Lower lobe of right lung (tissue), 2 donors: ENCODE measurements at regions not wholly inside any gene's neighbourhood (a gene's known extent, or its start where the extent isn't known, plus 50 kb on each side); places are given as distances from the start of the nearest gene placed in this dataset.

Source experiments
- ATAC-seq, 2 donors: fragments of 200-7000 bp; cut with Tn5 transposase; one replicate each; pipeline ENCODE4 v1.9.1; 2020 to 2022; ENCODE audit warnings: mild to moderate bottlenecking in 2 of 2, moderate library complexity in 2 of 2
- DNase-seq: peaks from one replicate; pipeline ENCODE4 v3.0.0-alpha.2; 2020
- H3K27ac ChIP-seq: fragments of 200-600 bp; one replicate; pipeline ENCODE4 v1.8.0; 2022
- H3K27me3 ChIP-seq: fragments of 200-600 bp; one replicate; pipeline ENCODE4 v1.8.0; 2022; ENCODE audit warnings: low read depth
- H3K36me3 ChIP-seq: fragments of 200-600 bp; one replicate; pipeline ENCODE4 v1.8.0; 2022; ENCODE audit warnings: mild to moderate bottlenecking
- H3K4me1 ChIP-seq: fragments of 200-600 bp; one replicate; pipeline ENCODE4 v1.8.0; 2022
- H3K4me3 ChIP-seq: fragments of 200-600 bp; one replicate; pipeline ENCODE4 v1.8.0; 2022; ENCODE audit warnings: mild to moderate bottlenecking
- H3K9me3 ChIP-seq: fragments of 200-600 bp; one replicate; pipeline ENCODE4 v1.8.0; 2022
- intact Hi-C: fragments of 100-400 bp; cut with DNase I; formaldehyde crosslinking; loops from one replicate; pipeline ENCODE4 v1.11.0; 2022
- TF ChIP-seq, protein P1 (sequence below): fragments of 200-600 bp; IDR thresholded peaks from one replicate; pipeline ENCODE4 v1.8.0; 2022; ENCODE audit warnings: antibody characterized with exemption, mild to moderate bottlenecking
- donor health status: DM: no; HTN: yes; CAD: no; lungs with severe emphysema.

DNA sequence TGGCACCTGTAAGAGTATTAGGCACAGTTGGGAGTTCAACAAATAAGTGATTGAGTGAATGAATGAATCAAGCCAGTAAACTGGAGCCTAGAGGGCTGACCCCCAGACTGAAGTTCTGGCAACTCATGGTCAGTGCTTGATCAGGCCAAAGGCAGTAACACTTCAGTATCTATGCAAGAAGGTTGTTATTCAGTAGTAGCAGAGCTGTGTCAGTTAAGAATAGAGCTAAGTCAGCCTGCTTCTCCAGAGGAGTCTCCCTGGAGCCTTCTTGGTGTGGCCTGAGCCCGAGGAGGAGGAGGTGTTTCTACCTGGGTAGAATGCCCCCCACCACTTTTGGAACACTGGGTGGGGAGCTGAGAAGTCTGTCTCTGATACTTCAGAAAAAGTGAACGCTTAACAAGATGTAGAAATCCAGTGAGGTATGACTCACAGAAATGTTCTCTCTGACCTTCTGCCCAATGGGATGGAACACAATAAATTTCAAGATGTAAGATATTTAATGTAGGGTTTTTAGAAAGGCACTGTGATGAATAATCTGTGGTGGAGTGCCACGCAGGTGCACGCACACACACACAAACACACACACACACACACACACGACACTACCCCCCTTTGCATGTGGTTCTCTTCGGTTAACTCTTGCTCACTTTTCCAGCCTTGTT lies 219.9 kb downstream of the HIPK3 start:
- Histone ChIP-seq H3K4me1 (no peaks in the 10 kb centered on the region), H3K4me3 (no peak overlapping the region), H3K9me3 (no peaks in the 10 kb centered on the region), H3K27me3 (peaks cover 14% of the 10 kb centered on the region), H3K36me3 (no peaks in the 10 kb centered on the region), H3K27ac (no peak overlapping the region)
- ATAC-seq: no peak
- no peak for DNase-seq
- intact Hi-C loops: no loop called here
- TF ChIP-seq, protein P1, sequence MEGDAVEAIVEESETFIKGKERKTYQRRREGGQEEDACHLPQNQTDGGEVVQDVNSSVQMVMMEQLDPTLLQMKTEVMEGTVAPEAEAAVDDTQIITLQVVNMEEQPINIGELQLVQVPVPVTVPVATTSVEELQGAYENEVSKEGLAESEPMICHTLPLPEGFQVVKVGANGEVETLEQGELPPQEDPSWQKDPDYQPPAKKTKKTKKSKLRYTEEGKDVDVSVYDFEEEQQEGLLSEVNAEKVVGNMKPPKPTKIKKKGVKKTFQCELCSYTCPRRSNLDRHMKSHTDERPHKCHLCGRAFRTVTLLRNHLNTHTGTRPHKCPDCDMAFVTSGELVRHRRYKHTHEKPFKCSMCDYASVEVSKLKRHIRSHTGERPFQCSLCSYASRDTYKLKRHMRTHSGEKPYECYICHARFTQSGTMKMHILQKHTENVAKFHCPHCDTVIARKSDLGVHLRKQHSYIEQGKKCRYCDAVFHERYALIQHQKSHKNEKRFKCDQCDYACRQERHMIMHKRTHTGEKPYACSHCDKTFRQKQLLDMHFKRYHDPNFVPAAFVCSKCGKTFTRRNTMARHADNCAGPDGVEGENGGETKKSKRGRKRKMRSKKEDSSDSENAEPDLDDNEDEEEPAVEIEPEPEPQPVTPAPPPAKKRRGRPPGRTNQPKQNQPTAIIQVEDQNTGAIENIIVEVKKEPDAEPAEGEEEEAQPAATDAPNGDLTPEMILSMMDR: no peak

DNA sequence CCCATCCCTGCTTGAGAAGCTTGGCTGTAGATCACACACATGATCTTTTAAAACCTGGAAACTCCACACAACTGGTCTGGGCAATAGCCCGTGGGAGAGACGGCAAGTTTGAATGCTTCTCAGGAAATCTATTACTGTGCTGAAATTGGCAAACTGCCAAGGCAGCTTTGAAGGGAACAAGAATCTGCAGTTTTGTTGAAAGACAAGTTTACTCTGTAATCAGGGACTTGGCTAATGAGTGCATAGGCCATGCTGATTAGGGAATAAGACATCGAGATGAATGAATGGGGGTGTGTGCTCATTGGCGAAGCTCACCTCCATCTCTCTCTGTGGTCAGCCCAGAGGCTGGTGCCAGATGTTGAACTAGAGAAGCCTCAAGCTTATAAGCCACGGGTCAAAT lies 218.8 kb downstream of the HIPK3 start:
- peaks cover 14% of the 10 kb centered on the region for H3K27me3 ChIP-seq
- H3K27ac ChIP-seq: no peak overlapping the region
- ATAC-seq: no peak
- H3K36me3 ChIP-seq: no peaks in the 10 kb centered on the region
- no peak overlapping the region for H3K4me3 ChIP-seq
- TF ChIP-seq, protein P1: no peak
- DNase-seq: no peak
- H3K4me1 ChIP-seq: no peaks in the 10 kb centered on the region
- intact Hi-C loops: no loop called here
- no peaks in the 10 kb centered on the region for H3K9me3 ChIP-seq

DNA sequence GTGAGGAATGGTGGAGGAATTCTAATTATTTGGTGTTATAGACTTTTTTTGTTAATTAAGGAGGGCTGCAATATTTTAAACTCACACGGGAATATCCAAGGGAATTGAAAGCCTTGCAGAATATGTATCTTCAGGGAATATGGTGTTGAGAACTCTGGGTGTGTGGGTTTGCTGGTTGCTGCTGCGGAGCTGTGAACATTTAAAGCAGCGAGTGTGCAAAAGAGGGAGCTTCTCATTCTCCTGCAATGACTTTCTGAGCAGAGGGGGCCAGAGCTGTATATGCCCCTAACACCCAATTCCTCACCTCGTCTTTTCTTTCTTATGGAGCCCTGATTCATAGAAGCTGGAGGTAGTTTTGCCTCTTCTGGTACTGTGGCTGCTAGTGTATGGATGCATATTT lies 217.7 kb downstream of the HIPK3 start:
- Histone ChIP-seq H3K4me1 (no peaks in the 10 kb centered on the region), H3K27ac (no peak overlapping the region), H3K4me3 (no peak overlapping the region), H3K36me3 (no peaks in the 10 kb centered on the region), H3K27me3 (peaks cover 14% of the 10 kb centered on the region), H3K9me3 (no peaks in the 10 kb centered on the region)
- TF ChIP-seq, protein P1: no peak
- DNase-seq: no peak
- intact Hi-C loops: no loop called here
- no peak for ATAC-seq

DNA sequence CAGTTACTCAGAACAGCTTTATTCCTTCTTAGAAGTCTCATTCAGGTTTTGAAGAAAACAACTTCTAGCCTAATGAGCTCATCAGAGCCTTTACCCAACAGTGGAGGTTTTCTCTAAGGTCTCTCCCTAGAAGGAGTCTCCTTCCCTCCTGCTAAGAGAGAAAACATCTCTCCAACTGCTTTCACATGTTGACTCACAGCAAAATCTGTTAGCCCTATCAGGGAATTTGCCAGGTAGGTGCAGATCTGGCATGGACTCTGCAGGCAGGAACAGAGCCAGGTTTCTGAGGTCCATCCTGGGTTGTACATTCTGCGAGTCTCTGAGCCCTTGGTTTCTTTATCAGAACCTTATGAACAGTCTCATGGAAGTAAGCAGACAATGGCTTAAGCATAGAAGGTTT lies 214.4 kb downstream of the HIPK3 start:
- TF ChIP-seq, protein P1: no peak
- Histone ChIP-seq H3K27me3 (peaks cover 13% of the 10 kb centered on the region), H3K27ac (no peak overlapping the region), H3K9me3 (no peaks in the 10 kb centered on the region), H3K4me3 (no peak overlapping the region), H3K36me3 (no peaks in the 10 kb centered on the region), H3K4me1 (no peaks in the 10 kb centered on the region)
- no peak for DNase-seq
- intact Hi-C loops: no loop called here
- ATAC-seq: no peak

DNA sequence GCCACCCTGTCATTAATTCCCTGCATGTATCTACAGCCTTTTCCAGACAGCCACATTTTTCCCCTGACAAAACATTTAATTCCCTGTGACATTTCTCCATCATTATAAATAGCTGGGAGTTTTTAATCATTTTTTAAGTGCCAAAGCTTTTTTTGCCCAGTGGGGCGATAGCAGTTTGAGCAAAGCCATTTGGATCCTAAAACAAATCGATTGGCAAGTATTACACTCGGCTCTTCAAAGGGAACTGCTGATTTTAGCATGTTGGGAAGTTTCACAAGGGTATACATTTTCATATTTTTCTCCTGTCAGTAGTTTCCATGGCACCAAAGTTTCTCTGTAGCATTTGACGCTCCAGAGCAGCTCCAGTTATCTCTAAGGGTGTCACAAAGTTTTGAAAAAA lies 210.8 kb downstream of the HIPK3 start:
- Histone ChIP-seq H3K4me3 (no peak overlapping the region), H3K27me3 (peaks cover 4% of the 10 kb centered on the region), H3K9me3 (no peaks in the 10 kb centered on the region), H3K27ac (no peak overlapping the region), H3K4me1 (no peaks in the 10 kb centered on the region), H3K36me3 (no peaks in the 10 kb centered on the region)
- TF ChIP-seq, protein P1: no peak
- intact Hi-C loops: no loop called here
- DNase-seq (no peak), ATAC-seq (no peak)
